Suppressor macrophage treated with lipopolysaccharide for 1 hour (primary cell): ENCODE measurements at regions not wholly inside any gene's neighbourhood (a gene's known extent, or its start where the extent isn't known, plus 50 kb on each side); places are given as distances from the start of the nearest gene placed in this dataset.

ENCODE experiments used
- DNase-seq, 3 donors: peaks; one replicate each; pipeline ENCODE4 v3.0.0-alpha.2; 2020 to 2022

GRCh38 chr7:46150721-46151120, 229.6 kb upstream of the IGFBP3 start:
- no peak for DNase-seq

- no peak for DNase-seq
These were observed 229.1 kb upstream of the IGFBP3 start for GRCh38 chr7:46150202-46150601.

GRCh38 chr7:46147871-46148270, 226.8 kb upstream of the IGFBP3 start:
- DNase-seq, result no peak

- no peak for DNase-seq
These were observed 225.6 kb upstream of the IGFBP3 start for GRCh38 chr7:46146454-46147255.

- no peak for DNase-seq
These were observed 224.3 kb upstream of the IGFBP3 start for GRCh38 chr7:46145412-46145811.

- no peak for DNase-seq
These were observed 223.2 kb upstream of the IGFBP3 start for GRCh38 chr7:46143949-46144917.

- no peak for DNase-seq
These were observed 222.3 kb upstream of the IGFBP3 start for GRCh38 chr7:46143421-46143820.

GRCh38 chr7:46139079-46139478, 218.0 kb upstream of the IGFBP3 start:
- no peak for DNase-seq

GRCh38 chr7:46137725-46138124, 216.7 kb upstream of the IGFBP3 start:
- DNase-seq, result no peak

- no peak for DNase-seq
These were observed 214.5 kb upstream of the IGFBP3 start for GRCh38 chr7:46135557-46135956.

GRCh38 chr7:46134795-46135194, 213.7 kb upstream of the IGFBP3 start:
- no peak for DNase-seq

- no peak for DNase-seq
These were observed 213.3 kb upstream of the IGFBP3 start for GRCh38 chr7:46134385-46134784.

GRCh38 chr7:46133751-46134150, 212.7 kb upstream of the IGFBP3 start:
- no peak for DNase-seq

- no peak for DNase-seq
These were observed 212.0 kb upstream of the IGFBP3 start for GRCh38 chr7:46133072-46133471.

GRCh38 chr7:46131916-46132795, 211.1 kb upstream of the IGFBP3 start:
- no peak for DNase-seq

- no peak for DNase-seq
These were observed 208.8 kb upstream of the IGFBP3 start for GRCh38 chr7:46129831-46130230.

- DNase-seq, result no peak
These were observed 206.7 kb upstream of the IGFBP3 start for GRCh38 chr7:46127814-46128213.

- no peak for DNase-seq
These were observed 205.7 kb upstream of the IGFBP3 start for GRCh38 chr7:46126675-46127300.

GRCh38 chr7:46123756-46124343, 202.8 kb upstream of the IGFBP3 start:
- DNase-seq, result no peak

- DNase-seq, result no peak
These were observed 194.3 kb upstream of the IGFBP3 start for GRCh38 chr7:46115410-46115809.

- DNase-seq, result no peak
These were observed 188.4 kb upstream of the IGFBP3 start for GRCh38 chr7:46109437-46109836.

GRCh38 chr7:46108272-46108671, 187.2 kb upstream of the IGFBP3 start:
- DNase-seq, result no peak
